GM03348 (cell line): ENCODE measurements at regions not wholly inside any gene's neighbourhood (a gene's known extent, or its start where the extent isn't known, plus 50 kb on each side); places are given as distances from the start of the nearest gene placed in this dataset.

ENCODE experiments used
- DNase-seq: peaks from one replicate; pipeline ENCODE4 v3.0.0; 2012; ENCODE audit warnings: low spot score

DNA sequence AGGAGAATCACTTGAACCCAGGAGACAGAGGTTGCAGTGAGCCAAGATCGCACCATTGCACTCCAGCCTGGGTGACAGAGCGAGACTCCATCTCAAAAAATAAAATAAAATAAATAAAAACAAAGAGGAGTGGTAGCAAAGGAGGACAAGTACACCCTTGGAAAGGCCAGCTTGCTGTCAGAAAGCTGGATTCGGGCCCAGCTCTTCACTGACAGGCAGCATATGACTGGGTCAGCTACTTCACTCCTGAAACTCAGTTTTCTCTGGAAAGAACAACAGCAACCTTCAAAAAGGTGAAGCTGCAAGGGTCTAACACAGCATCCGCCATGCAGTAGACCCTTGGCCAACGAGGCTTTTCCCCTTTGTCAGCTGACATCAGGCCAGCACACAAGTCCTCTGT is 156.0 kb upstream of the TIAM1 start:
- no peak for DNase-seq

DNA sequence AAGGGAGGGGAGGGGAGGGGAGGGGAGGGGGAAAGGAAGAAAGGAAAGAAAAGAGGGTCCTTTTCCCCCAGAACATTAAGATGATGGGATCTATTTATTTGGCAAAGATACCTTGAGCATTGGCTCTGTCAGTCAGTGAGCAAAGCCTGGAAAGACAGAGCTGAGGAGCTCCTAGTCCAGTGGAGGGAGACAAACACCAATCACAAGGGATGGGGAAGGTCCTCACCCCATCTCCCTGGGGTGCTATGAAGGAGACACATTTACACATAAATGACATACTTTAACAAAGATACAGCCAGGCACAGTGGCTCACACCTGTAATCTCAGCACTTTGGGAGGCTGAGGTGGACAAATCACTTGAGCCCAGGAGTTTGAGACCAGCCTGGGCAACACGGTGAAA is 154.9 kb upstream of the TIAM1 start:
- DNase-seq, result no peak

DNA sequence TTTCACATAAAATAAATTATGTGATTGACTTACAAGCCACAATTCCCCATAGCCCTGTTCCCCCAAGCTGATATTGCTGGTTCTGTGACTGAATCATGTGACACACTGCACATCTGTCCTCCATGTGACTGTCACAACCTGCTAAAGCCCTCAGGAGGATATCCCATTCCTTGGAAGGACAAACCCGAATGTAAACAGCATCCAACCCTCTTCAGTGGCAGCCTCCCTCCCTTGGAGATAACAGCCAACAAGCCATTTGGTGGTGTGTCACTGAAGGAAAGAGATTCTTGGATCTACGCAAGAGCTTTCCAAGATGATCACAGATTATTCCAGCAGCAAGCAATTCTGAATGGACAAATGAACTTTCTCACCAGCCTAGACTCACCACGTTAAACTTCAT is 153.9 kb upstream of the TIAM1 start:
- DNase-seq, result no peak

DNA sequence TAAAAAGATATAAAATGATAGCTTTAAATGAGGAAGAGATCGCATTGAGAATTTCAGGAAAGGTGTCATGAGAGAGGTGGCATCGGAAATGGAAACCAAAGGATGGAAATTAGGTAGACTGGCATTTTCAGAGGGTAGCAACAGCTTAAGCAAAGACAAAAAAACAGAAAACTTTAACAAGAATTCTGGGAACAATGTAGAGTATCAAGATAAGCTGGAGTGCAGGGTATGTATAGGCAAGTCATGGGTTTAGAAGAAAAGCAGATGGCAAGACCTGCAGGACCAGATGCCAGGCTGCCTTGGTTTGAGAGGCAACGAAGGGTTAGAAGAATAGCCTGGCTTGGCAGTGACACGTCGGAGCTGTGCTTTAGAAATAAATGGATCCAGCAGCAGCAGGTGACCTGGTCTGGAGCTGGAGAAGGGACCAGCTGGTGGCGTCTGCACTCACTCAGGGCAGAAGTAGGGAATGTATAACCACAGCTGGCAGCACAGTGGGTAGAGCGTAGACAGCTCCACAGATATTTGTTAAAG is 149.4 kb upstream of the TIAM1 start:
- no peak for DNase-seq

DNA sequence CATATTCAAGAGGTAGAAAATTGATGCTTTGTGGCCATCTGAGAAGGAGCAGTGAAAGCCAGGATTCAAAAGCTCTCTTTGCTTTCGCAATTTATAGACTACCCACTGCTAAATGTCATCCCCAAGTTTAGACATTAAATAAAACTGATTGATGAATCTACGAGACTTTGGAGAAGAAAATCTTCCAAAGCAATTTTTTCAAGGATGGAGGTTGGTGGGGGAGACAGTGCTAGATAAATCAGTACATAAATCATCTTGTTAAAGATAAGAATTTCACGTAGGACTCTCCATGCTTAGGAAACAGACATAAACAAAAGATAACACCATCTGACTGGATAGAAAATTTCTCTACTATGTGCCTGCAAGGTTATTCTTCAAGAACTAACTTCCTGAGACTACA is 147.6 kb upstream of the TIAM1 start:
- DNase-seq, result no peak

DNA sequence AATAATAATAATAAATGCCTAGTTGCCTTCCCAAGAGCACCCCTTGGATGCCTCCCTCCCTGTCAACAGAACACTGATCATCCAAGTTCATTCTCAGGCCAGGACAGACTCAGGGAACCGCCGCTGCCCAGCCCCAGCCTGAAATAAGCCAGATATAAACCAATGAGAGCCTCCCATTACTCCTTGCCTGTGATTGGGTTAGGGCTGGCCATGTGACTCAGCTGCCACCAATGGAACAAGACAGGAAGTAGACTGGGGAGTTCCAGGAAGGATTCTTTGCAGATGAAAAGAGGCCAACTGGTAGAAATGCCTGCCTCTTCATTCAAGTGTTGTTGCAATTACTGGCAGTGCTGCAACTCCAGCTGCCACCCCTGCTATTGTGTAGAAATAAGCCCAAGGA is 146.4 kb upstream of the TIAM1 start:
- no peak for DNase-seq

DNA sequence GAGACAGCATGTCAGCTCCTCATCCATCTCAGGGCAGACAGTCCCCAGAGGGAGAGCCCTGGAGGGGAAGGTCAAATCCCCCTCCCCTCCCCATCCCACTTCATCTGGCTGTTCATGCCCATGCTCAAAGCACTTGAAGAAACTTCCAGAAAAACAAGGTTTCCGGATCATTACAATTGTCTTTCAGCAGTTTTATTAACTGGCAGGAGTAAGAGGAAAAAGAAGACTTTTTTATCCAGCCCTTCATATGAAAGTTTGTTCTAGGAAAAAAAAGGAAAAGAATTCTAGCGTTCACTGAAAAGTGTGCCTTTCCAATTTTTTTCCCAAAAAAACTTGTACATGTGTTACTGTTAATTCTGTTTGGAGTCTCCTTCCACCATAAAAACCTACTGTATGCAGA is 145.7 kb upstream of the TIAM1 start:
- DNase-seq, result no peak

DNA sequence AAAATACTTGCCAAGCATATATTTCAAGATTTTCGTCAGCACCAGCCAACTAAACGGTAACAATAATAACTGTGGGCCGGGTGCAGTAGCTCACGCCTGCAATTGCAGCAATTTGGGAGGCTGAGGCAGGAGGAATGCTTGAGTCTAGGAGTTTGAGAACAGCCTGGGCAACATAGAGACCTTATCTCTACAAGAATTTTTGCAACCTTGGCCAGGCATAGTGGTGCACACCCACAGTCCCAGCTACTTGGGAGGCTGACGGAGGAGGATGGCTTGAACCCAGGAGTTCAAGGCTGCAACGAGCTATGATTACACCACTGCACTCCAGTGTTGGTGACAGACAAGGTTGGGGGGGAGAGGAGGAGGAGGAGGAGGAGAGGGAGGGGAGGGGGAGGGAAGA is 145.0 kb upstream of the TIAM1 start:
- no peak for DNase-seq

DNA sequence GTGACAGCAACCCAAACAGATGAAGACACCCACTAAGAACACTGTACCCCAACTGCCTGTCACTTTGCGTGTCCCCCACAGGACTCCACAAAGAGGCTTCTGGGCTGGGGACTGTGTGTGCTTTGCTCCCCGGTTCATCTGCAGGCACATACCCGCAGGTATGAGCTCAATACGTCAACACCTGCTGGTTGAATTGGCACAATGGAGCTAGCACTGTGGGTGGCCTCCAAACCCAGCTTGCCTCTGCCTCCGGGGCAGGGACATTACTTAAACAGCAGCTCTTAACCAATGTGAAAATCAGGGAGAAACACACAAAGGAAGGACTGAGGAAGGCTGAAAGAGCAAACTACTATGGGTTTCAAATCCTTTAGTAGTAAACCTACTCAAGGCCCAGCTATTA is 140.2 kb upstream of the TIAM1 start:
- no peak for DNase-seq

DNA sequence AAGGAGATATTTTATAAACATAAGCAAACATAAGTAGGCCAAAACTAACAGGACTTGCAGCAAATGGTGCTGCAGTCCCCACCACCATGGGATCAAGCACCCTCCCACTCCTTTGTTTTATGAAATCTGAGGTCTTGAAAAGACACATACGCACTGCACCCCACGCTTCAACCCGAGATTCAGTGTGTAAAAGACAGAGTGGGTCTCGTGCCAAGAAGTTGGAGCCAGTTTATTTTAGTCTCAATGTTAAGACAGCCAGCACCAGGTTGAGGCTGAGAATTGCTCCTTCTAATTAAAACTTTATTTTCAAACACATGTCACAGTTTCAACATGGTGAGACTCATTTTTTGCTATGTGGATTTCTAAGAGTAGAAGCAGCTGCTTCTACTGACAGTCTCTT is 139.1 kb upstream of the TIAM1 start:
- DNase-seq, result no peak

DNA sequence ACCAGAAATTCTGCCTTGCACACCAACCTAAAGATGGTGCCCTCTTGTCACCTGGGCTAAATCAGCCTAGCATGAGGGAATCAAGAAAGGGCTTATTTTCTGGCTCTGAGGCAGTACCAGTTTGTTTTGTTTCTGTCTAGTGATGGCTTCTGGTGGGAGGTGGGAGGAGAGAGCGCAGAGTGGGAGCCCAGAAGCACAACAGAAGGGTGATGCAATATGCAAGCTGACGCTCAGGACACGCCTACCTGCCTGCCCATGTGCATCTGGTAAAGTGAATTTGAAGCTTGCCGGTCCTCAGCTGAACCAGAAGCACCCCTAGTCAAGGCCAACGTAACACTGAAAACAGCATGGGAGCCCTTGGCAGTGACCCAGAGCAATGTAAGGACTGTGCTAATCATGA is 138.4 kb upstream of the TIAM1 start:
- DNase-seq, result no peak

DNA sequence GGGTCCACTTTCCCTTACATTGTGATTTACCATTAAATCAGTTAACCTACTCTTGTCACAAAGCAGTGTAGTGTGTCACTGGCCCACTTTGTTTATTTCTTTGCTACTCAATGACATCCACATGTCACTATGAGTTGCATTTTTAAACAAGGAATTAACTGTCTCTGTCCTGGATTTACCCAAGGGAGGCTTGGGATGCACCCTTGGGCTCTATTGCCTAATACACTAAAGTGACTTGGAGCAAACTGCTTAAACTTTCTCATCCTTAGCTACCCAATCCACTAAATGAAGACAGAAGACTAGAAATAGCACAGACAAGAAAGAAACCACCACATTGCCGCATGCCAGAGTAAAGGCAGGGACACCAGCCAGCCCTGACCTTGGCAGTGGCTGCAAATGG is 136.2 kb upstream of the TIAM1 start:
- no peak for DNase-seq

DNA sequence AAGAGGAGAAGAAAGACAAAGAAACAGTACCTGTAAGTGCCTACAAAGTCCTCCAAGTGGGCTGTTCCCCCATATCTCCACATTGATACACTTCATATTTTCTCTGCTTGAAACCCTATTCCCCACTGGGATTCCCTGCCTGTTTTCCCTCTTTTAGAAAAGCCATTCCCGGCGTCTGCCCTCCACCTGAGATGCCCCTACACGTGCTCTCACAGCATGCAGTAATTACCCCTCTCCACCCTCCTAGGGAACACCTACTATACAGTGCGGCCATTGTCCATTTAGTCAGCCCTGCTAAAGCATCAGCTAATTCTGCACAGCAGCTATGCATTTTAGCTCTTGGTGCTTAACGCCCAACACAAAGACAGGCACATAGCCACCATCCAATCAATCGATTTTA is 135.7 kb upstream of the TIAM1 start:
- no peak for DNase-seq

DNA sequence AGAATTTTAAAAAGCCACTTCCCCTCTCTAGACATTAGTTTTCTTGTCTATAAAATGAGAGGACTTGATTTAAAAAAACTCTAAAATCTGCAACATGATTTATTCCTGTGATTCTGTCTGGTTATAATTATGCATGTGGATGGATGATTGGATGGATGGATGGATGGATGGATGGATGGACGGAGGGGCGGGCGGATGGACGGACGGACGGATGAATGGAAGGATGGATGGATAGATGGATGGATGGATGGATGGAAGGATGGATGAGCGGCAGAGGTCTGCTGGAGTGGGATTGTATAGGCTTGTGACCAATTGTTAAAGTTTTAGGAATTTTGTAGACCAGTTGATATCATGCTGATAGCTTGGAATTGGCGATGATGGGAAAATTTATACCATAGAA is 135.2 kb upstream of the TIAM1 start:
- no peak for DNase-seq

DNA sequence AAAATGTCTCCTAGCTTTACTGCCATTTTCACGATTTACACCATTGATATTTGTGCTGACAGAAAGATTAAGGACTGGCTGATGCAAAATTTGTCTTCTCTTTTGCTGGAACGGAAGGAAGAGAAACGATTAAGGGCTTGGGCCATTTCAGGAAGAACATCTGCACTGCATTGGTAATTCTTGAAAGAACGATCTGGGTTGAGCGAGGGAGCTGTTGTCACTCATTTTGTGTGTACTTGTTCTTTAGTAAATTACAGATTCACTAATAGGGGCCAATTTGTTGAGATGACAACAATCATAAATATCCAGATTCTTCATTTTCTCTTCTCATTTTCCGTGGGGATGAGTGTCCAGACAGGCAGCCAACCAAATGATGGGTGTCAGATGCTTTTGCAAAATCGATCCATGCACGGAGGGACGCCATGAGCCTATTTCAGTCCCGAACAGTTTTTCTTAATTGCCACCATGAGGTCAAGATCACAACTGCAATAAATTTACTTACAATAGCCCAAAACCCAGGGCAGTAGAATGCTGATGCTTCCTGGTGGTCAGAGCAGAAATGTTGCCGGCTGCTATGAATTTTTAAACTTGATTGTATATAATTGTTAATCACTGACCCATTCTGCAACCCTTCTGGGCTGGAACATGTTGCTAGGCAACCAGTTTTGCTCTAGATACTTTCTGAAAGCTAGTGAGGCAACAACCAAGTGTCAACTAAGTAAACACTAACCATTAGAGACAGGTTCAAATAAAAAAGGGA is 132.4 kb upstream of the TIAM1 start:
- DNase-seq, result no peak

DNA sequence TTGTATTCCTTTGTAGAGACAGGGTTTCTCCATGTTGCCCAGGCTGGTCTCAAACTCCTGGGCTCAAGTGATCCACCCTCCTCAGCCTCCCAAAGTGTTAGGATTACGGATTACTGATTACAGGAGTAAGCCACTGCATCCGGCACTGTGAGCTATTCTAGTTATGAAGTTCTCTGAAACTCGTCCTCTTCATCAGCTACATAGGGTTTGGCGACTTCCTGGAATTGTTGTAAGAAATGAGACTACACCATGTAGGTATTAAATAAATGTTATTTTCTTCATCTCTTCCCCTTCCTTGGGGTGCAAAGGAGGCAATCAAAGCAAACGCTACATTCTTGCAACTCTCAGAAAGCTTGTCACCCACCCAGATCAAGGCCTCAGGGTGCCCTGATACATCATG is 131.2 kb upstream of the TIAM1 start:
- DNase-seq, result no peak

DNA sequence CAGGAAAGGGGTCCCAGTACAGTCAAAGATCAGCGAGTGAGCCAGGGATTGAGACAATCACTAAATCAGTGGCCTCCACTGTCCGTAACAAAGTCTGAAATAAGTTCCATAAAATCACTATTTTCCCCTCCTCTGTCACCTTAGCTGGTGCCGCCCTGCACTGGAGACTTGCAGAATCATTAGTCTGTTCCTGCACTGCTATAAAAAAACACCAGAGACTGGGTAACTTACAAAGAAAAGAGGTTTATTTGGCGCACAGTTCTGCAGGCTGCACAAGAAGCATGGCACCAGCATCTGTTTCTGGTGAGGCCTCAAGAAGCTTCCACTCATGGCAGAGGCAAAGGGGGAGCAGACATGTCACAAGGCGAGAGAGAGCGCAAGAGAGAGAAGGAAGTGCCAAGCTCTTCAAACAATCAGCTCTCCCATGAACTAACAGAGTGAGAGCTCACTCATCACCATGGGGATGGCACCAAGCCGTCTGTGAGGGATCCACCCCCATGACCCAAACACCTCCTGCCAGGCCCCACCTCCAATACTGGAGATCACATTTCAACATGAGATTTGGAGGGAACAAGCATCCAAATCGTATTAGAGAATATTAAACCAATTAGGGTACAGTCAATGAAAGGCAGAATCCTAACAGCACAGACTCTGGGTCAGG is 129.8 kb upstream of the TIAM1 start:
- DNase-seq, result no peak

DNA sequence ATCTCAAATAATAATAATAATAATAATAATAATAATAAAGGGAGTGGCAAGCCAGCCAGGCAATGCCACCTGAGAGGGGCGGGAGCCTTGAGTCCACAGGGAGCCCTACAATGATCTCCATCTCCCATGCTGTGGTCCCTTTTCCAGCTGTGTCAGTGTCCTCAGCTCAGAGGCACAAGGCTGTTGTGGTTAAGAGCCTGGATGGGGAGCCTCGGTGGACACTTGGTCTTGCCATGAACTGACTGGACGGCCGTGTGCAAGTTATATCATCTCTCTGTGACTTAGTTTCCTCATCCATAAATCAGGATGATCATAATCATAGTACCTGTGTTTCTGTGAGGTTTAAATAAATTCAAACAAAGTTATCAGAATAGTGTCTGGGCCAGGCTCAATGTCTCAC is 127.8 kb upstream of the TIAM1 start:
- DNase-seq, result no peak

DNA sequence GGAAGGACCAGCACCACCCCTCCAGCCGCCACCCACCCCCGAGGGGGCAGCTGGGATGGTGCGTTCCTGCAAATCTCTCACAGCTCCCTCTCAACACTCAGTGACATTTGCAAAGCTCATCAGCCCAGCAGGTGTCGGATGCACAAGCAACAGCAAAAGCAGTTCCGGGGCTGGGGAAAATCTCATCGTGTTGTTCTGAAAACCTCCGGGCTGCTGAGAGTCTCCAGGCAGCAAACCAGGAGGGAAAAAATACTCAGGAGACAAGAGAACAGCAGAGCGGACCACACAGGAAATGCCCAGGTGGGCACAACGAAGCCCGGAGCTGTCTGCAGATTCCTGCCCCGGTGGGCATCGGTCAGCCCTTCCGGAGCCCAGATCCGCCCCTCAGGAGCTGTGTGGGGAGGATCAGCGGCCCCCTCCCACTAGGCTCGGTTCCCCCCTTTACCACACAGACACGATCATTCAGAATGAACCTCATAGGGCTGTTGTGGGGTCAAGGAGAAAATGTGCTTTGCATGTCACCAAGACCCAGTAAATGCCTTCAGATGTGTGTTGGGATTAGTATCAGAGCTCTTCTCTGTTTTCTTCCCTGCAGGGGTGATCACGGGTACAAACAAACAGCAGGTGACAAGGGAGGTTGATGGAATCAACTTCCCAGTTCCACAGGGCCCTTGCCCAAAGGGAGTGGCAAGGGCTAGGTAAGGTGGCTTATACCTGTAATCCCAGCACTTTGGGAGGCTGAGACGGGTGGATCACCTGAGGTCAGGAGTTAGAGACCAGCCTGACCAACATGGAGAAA is 127.0 kb upstream of the TIAM1 start:
- no peak for DNase-seq

DNA sequence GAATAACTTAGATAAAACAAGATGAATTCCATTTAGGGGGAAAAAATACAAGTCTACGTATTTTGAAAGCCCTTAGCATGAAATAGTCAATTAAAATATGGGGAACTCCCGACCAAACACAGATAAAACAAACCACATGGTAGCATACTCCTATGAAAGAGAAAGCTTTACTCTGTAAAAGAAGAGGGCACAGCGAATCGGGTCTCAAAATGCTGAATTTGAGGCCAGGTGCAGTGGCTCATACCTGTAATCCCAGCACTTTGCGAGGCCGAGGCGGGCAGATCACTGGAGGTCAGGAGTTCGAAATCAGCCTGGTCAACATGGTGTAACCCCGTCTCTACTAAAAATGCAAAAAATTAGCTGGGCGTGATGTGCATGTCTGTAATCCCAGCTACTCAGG is 116.9 kb upstream of the TIAM1 start:
- DNase-seq, result no peak

DNA sequence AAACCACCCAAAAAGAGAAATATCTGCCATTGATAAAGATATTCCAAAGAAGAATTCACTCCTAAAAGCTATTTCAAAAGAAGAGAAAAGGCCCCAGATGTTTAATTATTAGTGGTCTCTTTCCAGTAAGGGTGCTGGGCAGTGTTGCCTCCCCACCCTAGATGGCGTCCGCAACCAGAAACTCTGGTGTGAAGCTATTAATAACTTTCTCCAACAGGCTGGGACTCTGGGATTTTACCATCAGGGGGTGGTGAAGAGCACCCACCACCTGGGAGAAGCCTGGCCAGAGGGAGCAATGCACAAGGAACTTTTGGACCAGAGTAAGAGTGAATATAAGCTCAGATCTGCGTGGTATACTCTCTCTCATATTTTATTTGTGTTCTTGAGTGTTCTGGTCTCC is 115.4 kb upstream of the TIAM1 start:
- no peak for DNase-seq

DNA sequence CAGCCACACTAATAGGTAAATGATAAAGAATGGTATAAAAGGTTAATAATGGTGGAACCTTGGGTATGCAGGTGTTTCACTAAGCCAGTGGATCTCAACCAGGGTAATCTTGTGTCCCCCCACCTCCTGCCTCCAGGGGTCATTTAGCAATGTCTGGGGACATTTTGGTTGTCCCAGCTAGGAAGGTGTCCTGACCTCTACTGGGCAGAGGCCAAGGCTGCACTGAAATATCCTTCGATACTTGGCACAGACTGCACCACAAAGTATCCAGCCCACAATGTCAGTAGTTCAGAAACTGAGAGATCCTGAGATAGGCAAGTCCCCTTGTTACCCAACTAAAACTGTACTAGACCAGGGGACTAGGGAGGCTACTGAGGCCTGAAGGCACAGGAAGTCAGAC is 113.6 kb upstream of the TIAM1 start:
- no peak for DNase-seq

DNA sequence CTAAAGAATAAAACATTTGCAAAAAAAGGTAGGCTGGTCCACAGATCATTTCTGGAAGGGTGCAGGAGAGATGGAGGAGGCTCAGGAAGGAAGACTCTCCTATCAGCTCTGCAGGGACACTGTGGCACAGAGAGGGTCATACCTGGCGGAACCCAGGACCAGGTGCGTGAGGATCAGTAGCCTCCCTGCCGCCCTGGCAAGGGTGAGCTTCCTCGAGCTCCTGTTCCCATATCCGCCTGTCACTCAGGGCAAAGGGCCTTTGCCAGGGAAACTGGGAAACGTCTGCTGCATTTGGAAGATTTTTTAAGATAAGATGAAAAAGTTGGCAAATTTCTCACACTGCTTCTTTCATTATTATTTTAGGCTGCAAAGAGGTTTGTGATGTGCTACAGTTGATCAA is 112.1 kb upstream of the TIAM1 start:
- DNase-seq, result no peak
